ENCODE measurements at regions not wholly inside any gene's neighbourhood (a gene's known extent, or its start where the extent isn't known, plus 50 kb on each side); places are given as distances from the start of the nearest gene placed in this dataset.

- Histone ChIP-seq H3K4me3 (no peak overlapping the region), H3K9me3 (no peaks in the 10 kb centered on the region), H3K4me1 (no peaks in the 10 kb centered on the region), H3K36me3 (no peaks in the 10 kb centered on the region), H3K27ac (replicated peaks in 1 of 4) (no peak overlapping the region), H3K27me3 (peaks cover 0 to 26% (median 0%) of the 10 kb centered on the region in 4 donors)
- no peak for DNase-seq (ENCODE audit: extremely low spot score)
- intact Hi-C loops (cut with DNase I), result no loop called here
- TF ChIP-seq EP300 (IDR thresholded peaks at IDR 0.05) (no peak), POLR2AphosphoS5 (IDR thresholded peaks at IDR 0.05) (no peak), CTCF (IDR thresholded peaks at IDR 0.05) (no peak), POLR2A (IDR thresholded peaks at IDR 0.05; ENCODE audit: low read depth) (no peak)
- 66% methylated on average over 6 of the region's 6 CpGs for WGBS
Measured at GRCh38 chr2:234189786-234190300, 139.3 kb downstream of the SPP2 start.

GRCh38 chr2:234189230-234189629 is 138.7 kb downstream of the SPP2 start:
- no peaks in the 10 kb centered on the region for H3K4me1 ChIP-seq
- H3K36me3 ChIP-seq, result no peaks in the 10 kb centered on the region
- peaks cover 0 to 32% (median 0%) of the 10 kb centered on the region in 4 donors for H3K27me3 ChIP-seq
- TF ChIP-seq CTCF (IDR thresholded peaks at IDR 0.05) (no peak), EP300 (IDR thresholded peaks at IDR 0.05) (no peak), POLR2A (IDR thresholded peaks at IDR 0.05; ENCODE audit: low read depth) (no peak), POLR2AphosphoS5 (IDR thresholded peaks at IDR 0.05) (no peak)
- 85% methylated on average over 5 of the region's 5 CpGs for WGBS
- no peak overlapping the region for H3K27ac ChIP-seq (replicated peaks in 1 of 4)
- H3K4me3 ChIP-seq, result no peak overlapping the region
- intact Hi-C loops (cut with DNase I), result no loop called here
- H3K9me3 ChIP-seq, result no peaks in the 10 kb centered on the region
- no peak for DNase-seq (ENCODE audit: extremely low spot score)

GRCh38 chr2:234187646-234188174 is 137.2 kb downstream of the SPP2 start:
- H3K9me3 ChIP-seq, result no peaks in the 10 kb centered on the region
- WGBS, result 84% methylated on average over 2 of the region's 2 CpGs
- H3K27me3 ChIP-seq, result peaks cover 0 to 48% (median 2%) of the 10 kb centered on the region in 4 donors
- no peak for TF ChIP-seq EP300 (IDR thresholded peaks at IDR 0.05)
- TF ChIP-seq POLR2A (IDR thresholded peaks at IDR 0.05; ENCODE audit: low read depth), result no peak
- no peak for TF ChIP-seq POLR2AphosphoS5 (IDR thresholded peaks at IDR 0.05)
- TF ChIP-seq CTCF (IDR thresholded peaks at IDR 0.05), result no peak
- no peaks in the 10 kb centered on the region for H3K36me3 ChIP-seq
- no peak for DNase-seq (ENCODE audit: extremely low spot score)
- no peaks in the 10 kb centered on the region for H3K4me1 ChIP-seq
- H3K4me3 ChIP-seq, result no peak overlapping the region
- intact Hi-C loops (cut with DNase I), result no loop called here
- no peak overlapping the region for H3K27ac ChIP-seq (replicated peaks in 1 of 4)

- no peak for TF ChIP-seq POLR2A (IDR thresholded peaks at IDR 0.05; ENCODE audit: low read depth)
- TF ChIP-seq CTCF (IDR thresholded peaks at IDR 0.05), result no peak
- Histone ChIP-seq H3K27me3 (peaks cover 0 to 40% (median 2%) of the 10 kb centered on the region in 4 donors), H3K4me1 (no peaks in the 10 kb centered on the region), H3K4me3 (no peak overlapping the region), H3K9me3 (no peaks in the 10 kb centered on the region), H3K36me3 (no peaks in the 10 kb centered on the region), H3K27ac (replicated peaks in 1 of 4) (no peak overlapping the region)
- intact Hi-C loops (cut with DNase I), result no loop called here
- WGBS, result 60% methylated on average over 1 of the region's 1 CpG
- DNase-seq (ENCODE audit: extremely low spot score), result no peak
Measured at GRCh38 chr2:234181121-234181520, 130.6 kb downstream of the SPP2 start.

- no peak for DNase-seq (ENCODE audit: extremely low spot score)
- TF ChIP-seq CTCF (IDR thresholded peaks at IDR 0.05) (no peak), EP300 (IDR thresholded peaks at IDR 0.05) (no peak), POLR2AphosphoS5 (IDR thresholded peaks at IDR 0.05) (no peak), POLR2A (IDR thresholded peaks at IDR 0.05; ENCODE audit: low read depth) (no peak)
- no peaks in the 10 kb centered on the region for H3K36me3 ChIP-seq
- no peak overlapping the region for H3K4me3 ChIP-seq
- intact Hi-C loops (cut with DNase I), result no loop called here
- H3K4me1 ChIP-seq, result no peaks in the 10 kb centered on the region
- 77% methylated on average over 6 of the region's 6 CpGs for WGBS
- H3K27ac ChIP-seq (replicated peaks in 1 of 4), result no peak overlapping the region
- H3K27me3 ChIP-seq, result peaks cover 0 to 32% (median 1%) of the 10 kb centered on the region in 4 donors
- no peaks in the 10 kb centered on the region for H3K9me3 ChIP-seq
Measured at GRCh38 chr2:234179031-234179363, 128.5 kb downstream of the SPP2 start.

Measured in esophagus muscularis mucosa (tissue), 4 donors.